ENCODE measurements at regions not wholly inside any gene's neighbourhood (a gene's known extent, or its start where the extent isn't known, plus 50 kb on each side); places are given as distances from the start of the nearest gene placed in this dataset.

DNA sequence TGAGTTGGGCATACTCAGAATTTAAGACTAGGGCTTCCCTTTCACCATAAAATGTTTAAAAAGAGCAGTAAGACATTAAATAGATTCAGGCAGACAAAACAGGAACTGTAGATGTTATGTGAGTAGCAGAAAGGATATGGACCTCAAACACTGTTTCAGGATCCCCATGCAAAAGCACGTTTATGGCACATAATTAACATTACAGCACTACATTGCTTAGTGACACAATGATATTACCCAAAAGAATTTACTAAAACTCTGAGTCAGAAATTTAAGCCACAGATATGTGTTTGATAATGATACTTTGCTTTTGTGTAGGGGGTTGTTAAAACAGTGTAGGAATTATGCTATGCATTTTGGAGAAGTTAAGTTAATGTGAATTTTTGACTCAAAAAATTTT, 266.3 kb downstream of the PDGFC start:
- in situ Hi-C loops (cut with MboI; ENCODE audit: low sequenced_read_pairs) (no loop called here), intact Hi-C loops (cut with micrococcal nuclease) (no loop called here), dilution Hi-C loops (cut with HindIII; ENCODE audit: low sequenced_read_pairs, unreplicated experiment) (no loop called here)
- Histone ChIP-seq H4K8ac (ENCODE audit: low read depth in 2 of 2, low read length in 2 of 2) (no peak overlapping the region), H3K4me1 (ENCODE audit: control insufficient read depth, insufficient read depth, low read length) (no peaks in the 10 kb centered on the region; the same call in 1 of the 2 replicates), H3K9me3 (ENCODE audit: control insufficient read depth, insufficient read depth, low read length) (no peaks in the 10 kb centered on the region), H3K4me3 (ENCODE audit: insufficient read depth, low read depth, low read length) (no peak overlapping the region), H3K18ac (ENCODE audit: low read depth, low read length) (peak overlapping the region; percentile 59; the same call in 1 of the 2 replicates), H2BK5ac (ENCODE audit: low read depth, low read length, poor library complexity, severe bottlenecking) (peak overlapping the region; percentile 18), H3K9ac (ENCODE audit: low read depth, low read length) (no peak overlapping the region), H3K36me3 (ENCODE audit: control insufficient read depth, insufficient read depth, low read length) (no peaks in the 10 kb centered on the region), H4K5ac (ENCODE audit: low read depth, low read length) (no peak overlapping the region), H3K79me1 (ENCODE audit: low read depth in 1 of 2, low read length in 2 of 2) (no peaks in the 10 kb centered on the region), H4K20me1 (ENCODE audit: insufficient read depth, low read length) (no peaks in the 10 kb centered on the region), H4K91ac (ENCODE audit: insufficient read depth, low read depth, low read length) (no peak overlapping the region), H2BK120ac (ENCODE audit: low read depth, low read length) (no peak overlapping the region), H3K9me1 (ENCODE audit: insufficient read depth, low read length) (no peaks in the 10 kb centered on the region), H2BK15ac (ENCODE audit: low read depth, low read length) (0 out of 3 replicates have a peak overlapping the region, but pooled peaks have one; percentile 7), H3K23ac (ENCODE audit: low read depth, low read length) (no peak overlapping the region), H2BK20ac (ENCODE audit: low read depth, low read length) (0 out of 2 replicates have a peak overlapping the region, but pooled peaks have one; percentile 26), H3K56ac (ENCODE audit: extremely low read depth, insufficient read depth, low read length) (no peak overlapping the region), H3K27me3 (ENCODE audit: control insufficient read depth, insufficient read depth, low read length) (no peaks in the 10 kb centered on the region), H3K27ac (ENCODE audit: insufficient read depth, low read length) (no peak overlapping the region), H3K4me2 (ENCODE audit: low read depth, low read length) (no peak overlapping the region), H2AFZ (replicated peaks; ENCODE audit: low read length, poor library complexity) (no peak overlapping the region), H2AK5ac (ENCODE audit: low read depth, low read length) (no peak overlapping the region), H2AK9ac (replicated peaks; ENCODE audit: low read depth, low read length, poor library complexity) (no peak overlapping the region), H3K14ac (replicated peaks; ENCODE audit: low read depth, low read length) (0 out of 2 replicates have a peak overlapping the region, but pooled peaks have one; percentile 7), H3K4ac (ENCODE audit: low read depth, low read length) (peak overlapping the region; percentile 43; the same call in 1 of the 2 replicates)
- TF ChIP-seq, protein P1, sequence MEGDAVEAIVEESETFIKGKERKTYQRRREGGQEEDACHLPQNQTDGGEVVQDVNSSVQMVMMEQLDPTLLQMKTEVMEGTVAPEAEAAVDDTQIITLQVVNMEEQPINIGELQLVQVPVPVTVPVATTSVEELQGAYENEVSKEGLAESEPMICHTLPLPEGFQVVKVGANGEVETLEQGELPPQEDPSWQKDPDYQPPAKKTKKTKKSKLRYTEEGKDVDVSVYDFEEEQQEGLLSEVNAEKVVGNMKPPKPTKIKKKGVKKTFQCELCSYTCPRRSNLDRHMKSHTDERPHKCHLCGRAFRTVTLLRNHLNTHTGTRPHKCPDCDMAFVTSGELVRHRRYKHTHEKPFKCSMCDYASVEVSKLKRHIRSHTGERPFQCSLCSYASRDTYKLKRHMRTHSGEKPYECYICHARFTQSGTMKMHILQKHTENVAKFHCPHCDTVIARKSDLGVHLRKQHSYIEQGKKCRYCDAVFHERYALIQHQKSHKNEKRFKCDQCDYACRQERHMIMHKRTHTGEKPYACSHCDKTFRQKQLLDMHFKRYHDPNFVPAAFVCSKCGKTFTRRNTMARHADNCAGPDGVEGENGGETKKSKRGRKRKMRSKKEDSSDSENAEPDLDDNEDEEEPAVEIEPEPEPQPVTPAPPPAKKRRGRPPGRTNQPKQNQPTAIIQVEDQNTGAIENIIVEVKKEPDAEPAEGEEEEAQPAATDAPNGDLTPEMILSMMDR (conservative IDR thresholded peaks at IDR 0.05; ENCODE audit: low read depth, low read length), result no peak
- TF ChIP-seq BHLHE40 (IDR thresholded peaks at IDR 0.05; ENCODE audit: low read depth, low read length) (peak; percentile 80; the same call in 1 of the 2 replicates), RFX5 (IDR thresholded peaks at IDR 0.05; ENCODE audit: low read depth, low read length) (no peak), MAFK (IDR thresholded peaks at IDR 0.05; ENCODE audit: low read depth, low read length) (no peak)
- ChIA-PET CTCF (interaction anchor here (0.6 to 0.7 kb wide), 2 partner anchors 10 to 348 kb away, joined by 4 to 5 read pairs; no protein-coding TSS in a partner anchor), POLR2A (ENCODE audit: unreplicated experiment) (no interaction called here)
- WGBS, 2 experiments (ENCODE audit: extremely low coverage in 2 of 2, insufficient read length in 1 of 2), result no CpG with 5 or more reads among the region's 1 CpG
- no TSS peak for BruUV-seq (replicated peaks)
- ATAC-seq (ENCODE audit: low read depth) (peak; percentile 72), DNase-seq (peak; percentile 47)
